ENCODE measurements at regions not wholly inside any gene's neighbourhood (a gene's known extent, or its start where the extent isn't known, plus 50 kb on each side); places are given as distances from the start of the nearest gene placed in this dataset.

- DNase-seq = no peak
These were observed 57.1 kb upstream of the ATG10 start for GRCh38 chr5:81914696-81915095.

- no peak for DNase-seq
These were observed 58.9 kb upstream of the ATG10 start for GRCh38 chr5:81912933-81913332.

GRCh38 chr5:81909677-81910076, 62.1 kb upstream of the ATG10 start:
- DNase-seq = no peak

- no peak for DNase-seq
These were observed 63.1 kb upstream of the ATG10 start for GRCh38 chr5:81908771-81909170.

- DNase-seq = no peak
These were observed 63.8 kb upstream of the ATG10 start for GRCh38 chr5:81908044-81908443.

GRCh38 chr5:81907012-81907635, 64.7 kb upstream of the ATG10 start:
- no peak for DNase-seq

GRCh38 chr5:81906086-81906485, 65.7 kb upstream of the ATG10 start:
- DNase-seq = no peak

- no peak for DNase-seq
These were observed 67.0 kb upstream of the ATG10 start for GRCh38 chr5:81904861-81905260.

- DNase-seq = no peak
These were observed 67.7 kb upstream of the ATG10 start for GRCh38 chr5:81904166-81904565.

- no peak for DNase-seq
These were observed 70.2 kb upstream of the ATG10 start for GRCh38 chr5:81901586-81901985.

GRCh38 chr5:81899123-81899522, 72.7 kb upstream of the ATG10 start:
- no peak for DNase-seq

GRCh38 chr5:81898403-81898802, 73.4 kb upstream of the ATG10 start:
- DNase-seq = no peak

GRCh38 chr5:81896764-81897163, 75.1 kb upstream of the ATG10 start:
- no peak for DNase-seq

- no peak for DNase-seq
These were observed 76.5 kb upstream of the ATG10 start for GRCh38 chr5:81895307-81895706.

- DNase-seq = no peak
These were observed 77.9 kb upstream of the ATG10 start for GRCh38 chr5:81893961-81894360.

GRCh38 chr5:81884871-81885270, 87.0 kb upstream of the ATG10 start:
- DNase-seq = no peak

GRCh38 chr5:81883371-81883770, 88.5 kb upstream of the ATG10 start:
- no peak for DNase-seq

GRCh38 chr5:81881595-81881994, 90.2 kb upstream of the ATG10 start:
- DNase-seq = no peak

GRCh38 chr5:81879936-81880335, 91.9 kb upstream of the ATG10 start:
- DNase-seq = no peak

- no peak for DNase-seq
These were observed 93.5 kb upstream of the ATG10 start for GRCh38 chr5:81878333-81878732.

- DNase-seq = no peak
These were observed 104.8 kb upstream of the ATG10 start for GRCh38 chr5:81866994-81867393.

- no peak for DNase-seq
These were observed 109.9 kb upstream of the SSBP2 start for GRCh38 chr5:81860778-81861177.

- DNase-seq = no peak
These were observed 108.7 kb upstream of the SSBP2 start for GRCh38 chr5:81859624-81860023.

GRCh38 chr5:81856948-81857928, 106.3 kb upstream of the SSBP2 start:
- DNase-seq = peak; percentile 53

All from DMS153 (cell line).